Left lung (tissue), 4 donors: ENCODE measurements at regions not wholly inside any gene's neighbourhood (a gene's known extent, or its start where the extent isn't known, plus 50 kb on each side); places are given as distances from the start of the nearest gene placed in this dataset.

Source experiments
- ATAC-seq: fragments of 200-7000 bp; cut with Tn5 transposase; one replicate; pipeline ENCODE4 v1.9.1; 2020; ENCODE audit warnings: moderate library complexity
- DNase-seq, 4 donors: peaks; one replicate each; pipeline ENCODE4 v3.0.0-alpha.2; 2013 to 2020
- H3K27ac ChIP-seq, 2 donors: fragments of 200-600 bp; sonication (generic) in 1 of 2; one replicate each; pipeline versions ENCODE4 v1.5.0 to v1.8.0; 2020 to 2021
- H3K27me3 ChIP-seq, 2 donors: fragments of 200-600 bp; sonication (generic) in 1 of 2; one replicate each; pipeline versions ENCODE4 v1.5.0 to v1.8.0; 2020 to 2021
- H3K36me3 ChIP-seq, 2 donors: fragments of 200-600 bp; sonication (generic) in 1 of 2; one replicate each; pipeline versions ENCODE4 v1.5.0 to v1.8.0; 2020 to 2021
- H3K4me1 ChIP-seq, 2 donors: fragments of 200-600 bp; one replicate each; pipeline ENCODE4 v1.8.0; 2021
- H3K4me3 ChIP-seq, 2 donors: fragments of 200-600 bp; sonication (generic) in 1 of 2; one replicate each; pipeline versions ENCODE4 v1.5.0 to v1.8.0; 2020 to 2021; ENCODE audit warnings: mild to moderate bottlenecking in 1 of 2
- H3K9me3 ChIP-seq, 2 donors: fragments of 200-600 bp; sonication (generic) in 1 of 2; one replicate each; pipeline versions ENCODE4 v1.5.0 to v1.8.0; 2020 to 2021
- intact Hi-C, 2 donors: fragments of 100-400 bp; cut with DNase I; formaldehyde crosslinking; loops; one replicate each; pipeline versions ENCODE4 v1.11.2 to v1.14.2; 2022
- TF ChIP-seq, protein P1 (sequence below), 2 donors: fragments of 200-600 bp; sonication (generic) in 1 of 2; IDR thresholded peaks; one replicate each; pipeline versions ENCODE4 v1.5.0 to v1.8.0; 2021; ENCODE audit warnings: antibody characterized with exemption in 2 of 2
- donor health status: DM: no; HTN: yes; CAD: no.
- donor health status: DM: no; HTN: no; CAD: no.

DNA sequence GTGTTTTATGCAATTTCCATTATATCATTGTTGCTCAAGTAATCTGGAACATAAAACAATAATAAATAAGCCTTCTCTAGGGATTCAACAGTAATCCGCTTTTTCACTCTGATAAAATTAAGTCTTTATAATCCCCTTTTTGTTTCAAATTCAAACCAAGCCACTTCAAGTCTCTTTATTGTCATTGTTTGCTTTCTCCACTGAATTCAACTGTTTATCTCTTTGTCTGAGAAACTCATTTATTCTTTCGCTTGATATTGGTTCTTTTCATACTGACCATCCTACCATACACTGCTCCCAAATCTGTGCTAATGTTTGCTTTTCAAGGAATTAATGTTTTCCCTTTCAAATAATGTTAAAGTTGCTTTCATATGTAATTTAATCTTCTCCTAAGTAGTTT lies 550.4 kb upstream of the PCDH15 start:
- DNase-seq (no peak), ATAC-seq (no peak)
- H3K4me3 ChIP-seq = no peak overlapping the region
- H3K4me1 ChIP-seq = no peaks in the 10 kb centered on the region
- no peaks in the 10 kb centered on the region for H3K27me3 ChIP-seq
- no peaks in the 10 kb centered on the region for H3K36me3 ChIP-seq
- no peaks in the 10 kb centered on the region for H3K9me3 ChIP-seq
- TF ChIP-seq, protein P1, sequence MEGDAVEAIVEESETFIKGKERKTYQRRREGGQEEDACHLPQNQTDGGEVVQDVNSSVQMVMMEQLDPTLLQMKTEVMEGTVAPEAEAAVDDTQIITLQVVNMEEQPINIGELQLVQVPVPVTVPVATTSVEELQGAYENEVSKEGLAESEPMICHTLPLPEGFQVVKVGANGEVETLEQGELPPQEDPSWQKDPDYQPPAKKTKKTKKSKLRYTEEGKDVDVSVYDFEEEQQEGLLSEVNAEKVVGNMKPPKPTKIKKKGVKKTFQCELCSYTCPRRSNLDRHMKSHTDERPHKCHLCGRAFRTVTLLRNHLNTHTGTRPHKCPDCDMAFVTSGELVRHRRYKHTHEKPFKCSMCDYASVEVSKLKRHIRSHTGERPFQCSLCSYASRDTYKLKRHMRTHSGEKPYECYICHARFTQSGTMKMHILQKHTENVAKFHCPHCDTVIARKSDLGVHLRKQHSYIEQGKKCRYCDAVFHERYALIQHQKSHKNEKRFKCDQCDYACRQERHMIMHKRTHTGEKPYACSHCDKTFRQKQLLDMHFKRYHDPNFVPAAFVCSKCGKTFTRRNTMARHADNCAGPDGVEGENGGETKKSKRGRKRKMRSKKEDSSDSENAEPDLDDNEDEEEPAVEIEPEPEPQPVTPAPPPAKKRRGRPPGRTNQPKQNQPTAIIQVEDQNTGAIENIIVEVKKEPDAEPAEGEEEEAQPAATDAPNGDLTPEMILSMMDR (IDR thresholded peaks at IDR 0.05) = no peak
- no peak overlapping the region for H3K27ac ChIP-seq
- intact Hi-C loops = no loop called here

GRCh38 chr10:55348534-55348933 lies 547.5 kb upstream of the PCDH15 start:
- H3K36me3 ChIP-seq = no peaks in the 10 kb centered on the region
- no peaks in the 10 kb centered on the region for H3K27me3 ChIP-seq
- DNase-seq (no peak), ATAC-seq (no peak)
- H3K4me3 ChIP-seq = no peak overlapping the region
- intact Hi-C loops = no loop called here
- no peaks in the 10 kb centered on the region for H3K4me1 ChIP-seq
- no peak overlapping the region for H3K27ac ChIP-seq
- no peaks in the 10 kb centered on the region for H3K9me3 ChIP-seq
- TF ChIP-seq, protein P1 (IDR thresholded peaks at IDR 0.05) = no peak

DNA sequence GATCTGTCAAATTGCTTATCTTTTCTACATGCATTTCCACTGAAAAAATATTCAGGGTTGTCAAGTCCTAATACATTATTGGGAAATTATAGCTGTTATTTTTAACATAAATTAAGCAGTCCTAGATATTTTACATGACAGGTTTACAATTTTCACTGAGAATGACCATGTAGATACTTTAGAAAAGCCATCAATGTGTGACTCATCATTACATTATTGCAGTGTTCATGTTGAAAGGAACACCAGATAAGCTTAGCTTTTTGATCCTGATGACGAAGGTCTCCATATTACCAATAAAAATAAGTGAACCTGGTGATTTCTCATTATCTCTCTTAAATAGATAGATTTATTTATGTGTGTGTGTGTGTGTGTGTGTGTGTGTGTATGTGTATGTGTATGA lies 529.5 kb upstream of the PCDH15 start:
- DNase-seq = no peak
- Histone ChIP-seq H3K27ac (no peak overlapping the region), H3K36me3 (no peaks in the 10 kb centered on the region), H3K27me3 (no peaks in the 10 kb centered on the region), H3K9me3 (no peaks in the 10 kb centered on the region), H3K4me3 (no peak overlapping the region), H3K4me1 (no peaks in the 10 kb centered on the region)
- intact Hi-C loops = no loop called here
- ATAC-seq = no peak
- TF ChIP-seq, protein P1 (IDR thresholded peaks at IDR 0.05) = no peak

- Histone ChIP-seq H3K36me3 (no peaks in the 10 kb centered on the region), H3K27me3 (no peaks in the 10 kb centered on the region), H3K9me3 (no peaks in the 10 kb centered on the region), H3K4me3 (no peak overlapping the region), H3K4me1 (no peaks in the 10 kb centered on the region), H3K27ac (no peak overlapping the region)
- TF ChIP-seq, protein P1 (IDR thresholded peaks at IDR 0.05) = no peak
- no peak for ATAC-seq
- DNase-seq = no peak
- intact Hi-C loops = no loop called here
These were observed 528.8 kb upstream of the PCDH15 start for GRCh38 chr10:55329796-55330195.

- intact Hi-C loops = no loop called here
- Histone ChIP-seq H3K27ac (no peak overlapping the region), H3K4me3 (no peak overlapping the region), H3K27me3 (no peaks in the 10 kb centered on the region), H3K4me1 (no peaks in the 10 kb centered on the region), H3K9me3 (peaks cover 0 to 4% of the 10 kb centered on the region in 2 donors), H3K36me3 (no peaks in the 10 kb centered on the region)
- peak in 1 of 4 donors; percentile 28 for DNase-seq
- TF ChIP-seq, protein P1 (IDR thresholded peaks at IDR 0.05) = no peak
- no peak for ATAC-seq
These were observed 519.2 kb upstream of the PCDH15 start for GRCh38 chr10:55320187-55320700.
